Transverse colon (tissue), 3 donors: ENCODE measurements at regions not wholly inside any gene's neighbourhood (a gene's known extent, or its start where the extent isn't known, plus 50 kb on each side); places are given as distances from the start of the nearest gene placed in this dataset.

ENCODE experiments used
- EP300 ChIP-seq: sonication (generic); formaldehyde crosslinking; IDR thresholded peaks from one replicate; pipeline ENCODE4 v1.6.1; 2017; ENCODE audit warnings: antibody characterized with exemption, low read depth
- POLR2A ChIP-seq: fragments of 450-650 bp; IDR thresholded peaks from one replicate; pipeline ENCODE4 v1.6.1; 2016; ENCODE audit warnings: antibody characterized with exemption, mild to moderate bottlenecking, moderate library complexity
- TF ChIP-seq, protein P1 (sequence below), 5 experiments: fragments of 200-600 bp in 3 of 5; fragments of 450-650 bp in 2 of 5; sonication (generic) in 3 of 5; IDR thresholded peaks; 1 replicate in 2 of 5; 2 replicates in 3 of 5; pipeline ENCODE4 v1.5.1; 2016 to 2017; ENCODE audit warnings: antibody characterized with exemption in 5 of 5, inconsistent platforms in 3 of 5, mild to moderate bottlenecking in 2 of 5, moderate library complexity in 1 of 5

- TF ChIP-seq EP300 = no peak
- TF ChIP-seq, protein P1, sequence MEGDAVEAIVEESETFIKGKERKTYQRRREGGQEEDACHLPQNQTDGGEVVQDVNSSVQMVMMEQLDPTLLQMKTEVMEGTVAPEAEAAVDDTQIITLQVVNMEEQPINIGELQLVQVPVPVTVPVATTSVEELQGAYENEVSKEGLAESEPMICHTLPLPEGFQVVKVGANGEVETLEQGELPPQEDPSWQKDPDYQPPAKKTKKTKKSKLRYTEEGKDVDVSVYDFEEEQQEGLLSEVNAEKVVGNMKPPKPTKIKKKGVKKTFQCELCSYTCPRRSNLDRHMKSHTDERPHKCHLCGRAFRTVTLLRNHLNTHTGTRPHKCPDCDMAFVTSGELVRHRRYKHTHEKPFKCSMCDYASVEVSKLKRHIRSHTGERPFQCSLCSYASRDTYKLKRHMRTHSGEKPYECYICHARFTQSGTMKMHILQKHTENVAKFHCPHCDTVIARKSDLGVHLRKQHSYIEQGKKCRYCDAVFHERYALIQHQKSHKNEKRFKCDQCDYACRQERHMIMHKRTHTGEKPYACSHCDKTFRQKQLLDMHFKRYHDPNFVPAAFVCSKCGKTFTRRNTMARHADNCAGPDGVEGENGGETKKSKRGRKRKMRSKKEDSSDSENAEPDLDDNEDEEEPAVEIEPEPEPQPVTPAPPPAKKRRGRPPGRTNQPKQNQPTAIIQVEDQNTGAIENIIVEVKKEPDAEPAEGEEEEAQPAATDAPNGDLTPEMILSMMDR (IDR thresholded peaks at IDR 0.05) = no peak
- TF ChIP-seq POLR2A = no peak
These were observed 76.6 kb upstream of the ACTBL2 start for GRCh38 chr5:57559110-57559635.
